ENCODE measurements at regions not wholly inside any gene's neighbourhood (a gene's known extent, or its start where the extent isn't known, plus 50 kb on each side); places are given as distances from the start of the nearest gene placed in this dataset.

- no peak for TF ChIP-seq GATA2 (IDR thresholded peaks at IDR 0.05; ENCODE audit: low read depth, low read length)
- no peak for TF ChIP-seq GATA3 (IDR thresholded peaks at IDR 0.05; ENCODE audit: low read depth, low read length)
Measured at GRCh38 chr4:171746418-171746817, 66.8 kb upstream of the GALNTL6 start.

All from SH-SY5Y (cell line).